Psoas muscle (tissue), 7 donors: ENCODE measurements at regions not wholly inside any gene's neighbourhood (a gene's known extent, or its start where the extent isn't known, plus 50 kb on each side); places are given as distances from the start of the nearest gene placed in this dataset.

Experiments used
- ATAC-seq, 4 donors: fragments of 200-7000 bp; cut with Tn5 transposase; one replicate each; pipeline ENCODE4 v1.9.1; 2020; ENCODE audit warnings: moderate library complexity in 3 of 4, mild to moderate bottlenecking in 2 of 4
- DNase-seq, 2 donors: peaks; one replicate each; pipeline ENCODE4 v3.0.0-alpha.2; 2020
- H3K27ac ChIP-seq: fragments of 200-600 bp; one replicate; pipeline ENCODE4 v1.8.0; 2022
- H3K27me3 ChIP-seq, 3 donors: fragments of 200-600 bp in 1 of 3; one replicate each; pipeline versions ENCODE4 v1.6.1 to v1.8.0; 2013 to 2022; ENCODE audit warnings: low read length in 2 of 3, mild to moderate bottlenecking in 2 of 3, moderate library complexity in 1 of 3; ENCODE audit not compliant: insufficient read depth in 3 of 3
- H3K36me3 ChIP-seq, 2 donors: fragments of 200-600 bp in 1 of 2; one replicate each; pipeline versions ENCODE4 v1.6.1 to v1.8.0; 2013 to 2022; ENCODE audit warnings: low read depth in 1 of 2, mild to moderate bottlenecking in 1 of 2, moderate library complexity in 1 of 2; ENCODE audit not compliant: insufficient read depth in 1 of 2
- H3K4me1 ChIP-seq: fragments of 200-600 bp; one replicate; pipeline ENCODE4 v1.8.0; 2022
- H3K4me3 ChIP-seq: fragments of 200-600 bp; one replicate; pipeline ENCODE4 v1.8.0; 2022; ENCODE audit warnings: mild to moderate bottlenecking
- H3K9me3 ChIP-seq: fragments of 200-600 bp; one replicate; pipeline ENCODE4 v1.8.0; 2022
- CTCF ChIP-seq: fragments of 200-600 bp; IDR thresholded peaks from one replicate; pipeline ENCODE4 v1.8.0; 2022; ENCODE audit warnings: antibody characterized with exemption
- WGBS, 3 donors: extraction: QIAGEN DNeasy Blood & Tissue Kit; methylation state at CpG; one replicate each; pipeline versions ENCODE4 v1.1.6 to v1.1.7; 2013; 5-methylcytosine and 5-hydroxymethylcytosine counted together
- intact Hi-C, 2 donors: fragments of 100-400 bp; cut with DNase I; formaldehyde crosslinking; loops; one replicate each; pipeline versions ENCODE4 v1.11.0 to v1.14.2; 2022
- donor health status: healthy with polysubstance abuse.
- donor health status: DM: no; HTN: no; CAD: no; lungs with moderate emphysema.
- donor health status: Bipolar disorder and iron deficiency.
- donor health status: healthy.
- donor health status: DM: yes; HTN: yes; CAD: no.
- donor health status: DM: no; HTN: no; CAD: no.
- donor health status: DM: yes; HTN: yes; CAD: no.

DNA sequence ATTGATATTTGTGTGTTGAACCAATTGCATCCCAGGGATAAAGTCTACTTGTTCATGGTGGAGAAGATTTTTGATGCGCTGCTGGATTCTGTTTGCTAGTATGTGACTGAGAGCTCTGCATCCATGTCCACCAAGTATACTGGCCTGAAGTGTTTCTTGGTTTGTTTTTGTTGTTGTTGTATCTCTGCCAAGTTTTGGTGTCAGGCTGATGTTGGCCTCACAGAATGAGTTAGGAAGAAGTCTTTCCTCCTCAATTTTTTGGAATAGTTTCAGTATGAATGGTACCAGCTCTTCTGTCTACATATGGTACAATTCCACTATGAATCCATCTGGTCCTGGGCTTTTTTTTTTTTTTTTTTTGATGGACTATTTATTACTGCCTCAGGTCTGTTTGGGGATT lies 50.9 kb upstream of the OSTN start:
- no peak for DNase-seq
- no peak overlapping the region for H3K27ac ChIP-seq
- intact Hi-C loops, result no loop called here
- whole genome bisulfite sequencing, 3 donors, result 94 to 100% (median 95%) methylated on average over 1 of the region's 1 CpG
- H3K27me3 ChIP-seq, result no peaks in the 10 kb centered on the region
- H3K36me3 ChIP-seq, result no peaks in the 10 kb centered on the region
- no peak overlapping the region for H3K4me3 ChIP-seq
- H3K9me3 ChIP-seq, result no peaks in the 10 kb centered on the region
- ATAC-seq, result no peak
- no peaks in the 10 kb centered on the region for H3K4me1 ChIP-seq
- no peak for TF ChIP-seq CTCF

DNA sequence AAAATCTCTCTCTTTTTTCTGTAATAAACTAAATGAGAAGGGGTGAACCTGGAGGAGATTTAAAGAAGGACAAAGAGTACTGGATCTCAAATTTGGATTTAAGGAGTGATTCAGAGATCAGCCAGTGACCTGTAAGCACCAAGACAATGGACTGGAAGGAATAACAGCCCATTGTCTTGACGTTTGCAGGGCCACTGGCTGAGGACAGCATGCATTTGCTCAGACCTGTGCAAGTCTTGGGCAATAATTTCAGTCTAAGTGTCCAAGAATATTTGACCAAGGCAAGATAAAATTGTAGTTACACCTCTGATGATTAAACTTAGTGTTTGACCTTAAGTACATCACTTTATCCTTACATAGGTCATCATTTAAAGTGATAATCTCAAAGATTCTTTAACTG lies 55.8 kb upstream of the OSTN start:
- Histone ChIP-seq H3K4me1 (no peaks in the 10 kb centered on the region), H3K36me3 (no peaks in the 10 kb centered on the region), H3K27ac (no peak overlapping the region), H3K4me3 (no peak overlapping the region), H3K9me3 (no peaks in the 10 kb centered on the region), H3K27me3 (no peaks in the 10 kb centered on the region)
- WGBS, 3 donors, result 25 to 40% (median 39%) methylated on average over 1 of the region's 1 CpG
- intact Hi-C loops, result no loop called here
- TF ChIP-seq CTCF, result no peak
- no peak for ATAC-seq
- DNase-seq, result no peak

GRCh38 chr3:191141728-191142127 lies 57.3 kb upstream of the OSTN start:
- Histone ChIP-seq H3K4me1 (no peaks in the 10 kb centered on the region), H3K9me3 (no peaks in the 10 kb centered on the region), H3K4me3 (no peak overlapping the region), H3K27me3 (no peaks in the 10 kb centered on the region), H3K27ac (no peak overlapping the region), H3K36me3 (no peaks in the 10 kb centered on the region)
- intact Hi-C loops, result no loop called here
- ATAC-seq, result no peak
- WGBS, 3 donors, result 57 to 77% (median 60%) methylated on average over 4 of the region's 4 CpGs
- no peak for TF ChIP-seq CTCF
- DNase-seq, result no peak

DNA sequence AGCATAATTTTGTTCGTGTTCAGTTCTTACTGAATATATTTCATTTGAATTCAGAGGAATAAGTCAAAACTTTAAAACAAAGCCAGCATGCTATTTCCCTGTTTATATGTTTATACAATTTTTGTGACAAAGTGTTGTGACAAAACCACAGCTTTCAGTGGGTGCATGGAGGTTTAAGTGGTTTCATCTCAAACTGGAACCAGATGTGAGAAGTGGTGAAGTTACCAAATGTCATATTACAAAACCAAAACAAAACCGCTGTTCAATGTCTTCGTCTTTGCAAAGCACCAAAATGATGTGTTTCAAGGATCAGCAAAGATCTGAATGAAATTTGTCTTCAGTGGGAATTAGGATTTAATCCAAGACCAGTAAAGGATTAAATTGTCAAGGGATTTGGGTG lies 59.3 kb upstream of the OSTN start:
- ATAC-seq (no peak), DNase-seq (no peak)
- H3K4me3 ChIP-seq, result no peak overlapping the region
- H3K36me3 ChIP-seq, result no peaks in the 10 kb centered on the region
- H3K27me3 ChIP-seq, result no peaks in the 10 kb centered on the region
- H3K27ac ChIP-seq, result no peak overlapping the region
- H3K9me3 ChIP-seq, result no peaks in the 10 kb centered on the region
- intact Hi-C loops, result no loop called here
- H3K4me1 ChIP-seq, result no peaks in the 10 kb centered on the region
- no peak for TF ChIP-seq CTCF
- WGBS, 3 donors, result 77 to 81% (median 77%) methylated on average over 3 of the region's 3 CpGs

DNA sequence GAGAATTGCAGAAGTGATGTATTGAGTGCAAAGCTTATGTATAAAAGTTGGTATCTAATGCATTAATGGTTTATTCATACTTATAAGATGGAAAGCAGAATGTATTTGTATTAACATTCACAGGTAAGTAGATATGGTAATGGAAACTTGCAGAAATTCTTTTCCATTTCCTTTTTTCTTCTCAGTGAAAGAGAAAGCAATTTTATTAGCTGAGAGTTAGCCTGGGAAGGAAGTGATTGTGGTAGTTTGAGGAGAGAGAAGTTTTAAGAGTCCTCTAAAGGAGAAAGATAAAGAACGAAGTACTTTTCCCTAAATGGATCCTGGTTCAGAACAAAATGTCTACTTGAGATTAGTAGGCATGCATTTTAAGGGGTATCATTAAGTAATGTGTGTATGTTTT lies 60.1 kb upstream of the OSTN start:
- no peak overlapping the region for H3K27ac ChIP-seq
- no peaks in the 10 kb centered on the region for H3K9me3 ChIP-seq
- DNase-seq (no peak), ATAC-seq (no peak)
- no peaks in the 10 kb centered on the region for H3K27me3 ChIP-seq
- H3K4me3 ChIP-seq, result no peak overlapping the region
- intact Hi-C loops, result no loop called here
- 68 to 79% (median 74%) methylated on average over 1 of the region's 1 CpG for WGBS, 3 donors
- TF ChIP-seq CTCF, result no peak
- no peaks in the 10 kb centered on the region for H3K4me1 ChIP-seq
- H3K36me3 ChIP-seq, result no peaks in the 10 kb centered on the region
